D721Med (cell line): ENCODE measurements at regions not wholly inside any gene's neighbourhood (a gene's known extent, or its start where the extent isn't known, plus 50 kb on each side); places are given as distances from the start of the nearest gene placed in this dataset.

Experiments used
- DNase-seq: peaks from one replicate; pipeline ENCODE4 v3.0.0; 2011; ENCODE audit warnings: low spot score; ENCODE audit not compliant: insufficient read length
- FAIRE-seq: peaks from 2 replicates; lab custom pipeline; 2011; peaks lifted over from hg19 to GRCh38; lab: Jason Lieb, UNC
- TF ChIP-seq, protein P1 (sequence below): IDR thresholded peaks from 2 replicates; pipeline ENCODE4 v1.5.1; 2012; ENCODE audit warnings: mild to moderate bottlenecking, control low read depth; ENCODE audit not compliant: insufficient read depth; ENCODE audit errors: missing control alignments

DNA sequence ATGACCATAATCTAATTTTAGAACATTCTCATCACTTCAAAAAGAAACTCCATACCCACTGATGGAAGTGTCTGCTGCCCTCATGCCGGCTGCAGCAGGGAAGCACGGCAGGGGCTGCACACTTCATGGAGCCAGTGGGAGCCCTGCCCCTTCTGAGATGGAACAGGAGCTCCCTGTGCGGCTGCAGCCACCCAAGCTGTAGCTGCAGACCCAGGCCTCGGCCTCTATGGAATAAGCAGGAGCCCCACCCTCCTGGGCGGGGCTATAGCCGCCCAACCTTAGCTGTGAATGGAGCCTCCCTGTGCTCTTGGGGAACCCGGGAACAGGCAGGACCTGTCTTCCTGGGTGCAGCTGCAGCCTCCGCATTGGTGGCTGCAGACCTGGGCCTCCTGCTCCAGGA, 128.5 kb downstream of the NUDT12 start:
- TF ChIP-seq, protein P1, sequence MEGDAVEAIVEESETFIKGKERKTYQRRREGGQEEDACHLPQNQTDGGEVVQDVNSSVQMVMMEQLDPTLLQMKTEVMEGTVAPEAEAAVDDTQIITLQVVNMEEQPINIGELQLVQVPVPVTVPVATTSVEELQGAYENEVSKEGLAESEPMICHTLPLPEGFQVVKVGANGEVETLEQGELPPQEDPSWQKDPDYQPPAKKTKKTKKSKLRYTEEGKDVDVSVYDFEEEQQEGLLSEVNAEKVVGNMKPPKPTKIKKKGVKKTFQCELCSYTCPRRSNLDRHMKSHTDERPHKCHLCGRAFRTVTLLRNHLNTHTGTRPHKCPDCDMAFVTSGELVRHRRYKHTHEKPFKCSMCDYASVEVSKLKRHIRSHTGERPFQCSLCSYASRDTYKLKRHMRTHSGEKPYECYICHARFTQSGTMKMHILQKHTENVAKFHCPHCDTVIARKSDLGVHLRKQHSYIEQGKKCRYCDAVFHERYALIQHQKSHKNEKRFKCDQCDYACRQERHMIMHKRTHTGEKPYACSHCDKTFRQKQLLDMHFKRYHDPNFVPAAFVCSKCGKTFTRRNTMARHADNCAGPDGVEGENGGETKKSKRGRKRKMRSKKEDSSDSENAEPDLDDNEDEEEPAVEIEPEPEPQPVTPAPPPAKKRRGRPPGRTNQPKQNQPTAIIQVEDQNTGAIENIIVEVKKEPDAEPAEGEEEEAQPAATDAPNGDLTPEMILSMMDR, result no peak
- DNase-seq (no peak), FAIRE-seq (no peak)

DNA sequence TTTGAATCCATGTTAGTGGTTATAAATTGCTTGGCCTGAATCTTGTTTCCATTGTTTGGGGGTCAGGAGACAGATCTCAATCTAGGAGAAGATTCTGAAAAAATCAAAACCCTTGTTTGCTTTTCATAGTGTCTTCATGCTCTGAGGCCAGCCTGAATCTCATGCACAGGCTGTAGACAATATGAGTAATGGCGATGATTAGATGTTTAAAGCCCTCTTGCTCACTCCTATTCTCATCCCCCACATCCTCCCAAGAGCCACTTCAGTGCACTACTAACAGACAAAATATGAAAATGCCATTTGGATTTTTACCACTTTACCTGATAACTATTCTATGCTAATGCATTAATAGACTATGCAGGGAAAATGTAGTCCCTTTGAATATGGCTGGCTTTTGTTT, 129.4 kb downstream of the NUDT12 start:
- no peak for DNase-seq
- TF ChIP-seq, protein P1, result no peak
- FAIRE-seq, result no peak

DNA sequence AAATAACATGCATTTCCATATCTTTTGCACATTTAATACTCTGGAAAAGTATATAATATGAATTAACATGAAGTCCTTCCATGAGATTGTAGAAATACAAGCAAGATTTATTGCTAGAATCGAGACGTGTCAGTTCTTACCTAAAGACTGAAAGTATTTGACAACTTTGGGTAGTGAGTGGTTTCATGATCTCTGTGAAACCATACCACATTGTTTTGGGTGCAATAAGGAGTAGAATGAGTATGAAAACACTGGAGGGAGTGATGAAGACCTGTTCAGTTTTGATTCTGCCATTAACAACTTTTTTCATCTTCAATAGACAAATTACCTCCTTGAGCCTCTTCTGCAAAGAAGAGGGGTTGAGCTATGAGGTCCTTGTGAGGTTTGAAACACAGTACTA, 133.7 kb downstream of the NUDT12 start:
- DNase-seq (no peak), FAIRE-seq (no peak)
- TF ChIP-seq, protein P1, result no peak

DNA sequence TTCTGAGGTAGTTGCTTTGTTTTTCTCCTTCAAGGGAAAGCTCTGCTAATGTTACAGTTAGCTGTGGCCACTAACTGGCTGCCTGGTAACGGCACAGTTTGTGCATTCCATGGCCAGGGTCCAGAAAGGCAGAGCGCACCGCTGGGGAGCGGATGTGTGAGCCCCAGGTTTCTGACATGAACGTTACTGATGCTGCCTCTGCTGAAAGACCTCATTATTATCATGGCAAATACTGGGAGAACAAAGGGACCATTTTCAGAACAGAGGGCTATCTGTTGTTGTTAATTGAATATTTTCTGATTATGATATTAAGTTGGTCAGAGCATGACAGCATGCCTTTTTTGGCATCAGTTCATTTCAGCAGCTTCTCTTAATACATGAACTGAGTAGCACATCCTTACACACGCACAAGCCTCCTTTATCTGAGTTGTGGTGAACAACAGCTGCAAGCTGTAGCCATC, 134.1 kb downstream of the NUDT12 start:
- DNase-seq (no peak), FAIRE-seq (no peak)
- TF ChIP-seq, protein P1, result no peak

DNA sequence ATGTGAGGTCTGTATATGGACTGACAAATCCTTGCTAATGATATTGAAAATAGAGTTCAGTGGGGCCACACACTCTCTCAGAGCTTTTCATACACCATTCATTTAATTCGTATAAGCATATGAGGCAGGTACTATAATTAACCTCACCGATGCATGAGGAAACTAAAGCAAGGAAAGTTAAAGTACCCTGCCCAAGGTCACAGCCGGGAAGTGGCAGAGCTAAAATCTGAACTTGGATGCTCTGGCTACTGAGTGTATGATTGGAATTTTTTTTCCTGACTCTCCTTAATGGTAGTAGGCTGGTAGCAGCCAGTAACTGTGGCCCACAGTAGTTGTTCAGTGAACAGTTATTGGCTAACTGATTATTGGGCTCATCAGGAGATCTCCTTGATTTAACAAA, 135.3 kb downstream of the NUDT12 start:
- DNase-seq (no peak), FAIRE-seq (no peak)
- TF ChIP-seq, protein P1, result no peak

DNA sequence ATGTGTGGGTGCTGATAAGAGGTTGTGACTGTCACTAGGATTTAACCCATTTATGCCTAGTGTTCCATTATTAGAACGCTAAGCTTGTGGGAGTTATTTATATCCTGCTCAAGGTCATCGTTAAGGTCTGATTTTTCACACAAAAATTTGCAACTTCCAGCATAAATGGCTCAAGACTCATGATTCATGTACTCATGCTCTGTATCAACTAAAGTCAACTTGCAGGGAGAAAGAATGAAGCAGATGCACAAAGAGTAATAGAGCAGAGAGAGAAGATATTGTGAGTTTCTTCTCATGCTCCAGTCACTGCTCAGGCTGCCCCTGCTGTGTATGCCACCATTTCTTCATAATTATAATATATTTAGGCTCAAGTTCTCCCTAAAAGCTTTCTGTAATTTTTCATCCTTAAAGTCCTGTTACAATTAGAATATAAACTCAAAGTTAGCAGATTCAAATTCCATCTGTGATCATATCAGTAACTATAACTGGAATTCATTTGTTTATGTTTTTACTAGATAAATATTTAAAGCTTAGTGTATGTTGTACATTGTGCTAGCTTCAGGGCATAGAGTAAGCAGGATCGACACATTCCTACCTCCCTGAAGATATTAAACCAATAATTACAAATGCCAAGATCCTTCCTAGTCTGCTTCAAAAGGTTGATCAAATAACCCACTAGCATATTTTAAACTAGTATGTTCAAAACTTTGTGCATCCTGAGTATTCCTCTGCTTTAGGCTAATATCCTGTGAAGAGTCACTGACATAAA, 136.7 kb downstream of the NUDT12 start:
- no peak for DNase-seq
- FAIRE-seq, result no peak
- TF ChIP-seq, protein P1, result no peak

DNA sequence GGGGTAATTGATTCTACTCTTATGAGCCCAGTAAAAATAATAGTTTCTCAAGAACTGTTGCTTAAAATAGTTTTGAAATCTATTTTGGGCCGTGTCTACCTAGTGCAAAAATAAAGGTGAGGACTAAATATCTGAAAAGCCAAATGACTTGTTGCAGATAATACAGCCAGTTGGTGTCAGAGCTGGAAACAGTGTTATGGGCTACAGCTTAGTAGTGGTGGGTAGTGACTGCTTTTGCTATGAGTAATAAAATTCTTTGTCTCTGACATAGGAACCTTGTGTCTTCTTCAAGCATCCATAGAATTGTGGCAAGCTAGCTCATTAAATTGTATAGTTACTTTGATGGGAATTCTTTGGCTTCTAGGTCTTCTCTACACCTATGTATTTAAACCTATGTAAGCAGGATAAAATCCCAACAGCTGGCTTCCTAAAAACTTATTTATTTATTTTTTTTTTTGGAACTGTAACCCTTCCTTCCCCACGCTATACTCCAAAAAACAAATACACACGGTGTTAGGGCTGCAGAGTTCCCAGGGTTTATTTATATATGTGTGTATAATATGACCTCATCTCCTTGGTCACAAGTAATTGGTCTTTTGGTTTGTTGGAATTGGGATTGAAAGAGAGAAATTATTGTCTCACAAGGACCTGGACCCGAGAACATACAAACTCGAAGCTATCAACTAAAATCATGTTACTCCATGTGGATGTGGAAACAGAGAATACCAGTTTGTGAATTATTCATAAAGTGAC, 138.0 kb downstream of the NUDT12 start:
- TF ChIP-seq, protein P1, result no peak
- FAIRE-seq (no peak), DNase-seq (no peak)
